Panc1 (cell line): ENCODE measurements at regions not wholly inside any gene's neighbourhood (a gene's known extent, or its start where the extent isn't known, plus 50 kb on each side); places are given as distances from the start of the nearest gene placed in this dataset.

ENCODE experiments used
- CTCF ChIP-seq: fragments of 450-650 bp; IDR thresholded peaks from 2 replicates; pipeline ENCODE4 v1.5.1; 2017; ENCODE audit warnings: mild to moderate bottlenecking
- REST ChIP-seq, 2 experiments: IDR thresholded peaks; 2 replicates each; pipeline ENCODE4 v1.6.1; 2011 to 2012; ENCODE audit warnings: low read depth in 2 of 2, control low read depth in 1 of 2, low read length in 1 of 2, mild to moderate bottlenecking in 1 of 2, moderate library complexity in 1 of 2; ENCODE audit not compliant: insufficient read depth in 1 of 2
- SIN3A ChIP-seq: IDR thresholded peaks from 2 replicates; pipeline ENCODE4 v1.6.1; 2012; ENCODE audit warnings: low read depth, mild to moderate bottlenecking, low read length, moderate library complexity, borderline replicate concordance; ENCODE audit not compliant: insufficient read depth

- TF ChIP-seq SIN3A (no peak), CTCF (no peak), REST (IDR thresholded peaks at IDR 0.05; ENCODE audit: insufficient read depth in 1 of 2, low read depth in 2 of 2, low read length in 1 of 2) (no peak)
Measured at GRCh38 chr3:2001306-2002108, 97.2 kb upstream of the CNTN4 start.
